Osteoblast (primary cell): ENCODE measurements at regions not wholly inside any gene's neighbourhood (a gene's known extent, or its start where the extent isn't known, plus 50 kb on each side); places are given as distances from the start of the nearest gene placed in this dataset.

Source experiments
- DNase-seq: peaks from one replicate; pipeline ENCODE4 v3.0.0; 2011; ENCODE audit warnings: low spot score, mixed read lengths; ENCODE audit not compliant: insufficient read length; ENCODE audit errors: missing footprints
- H2AFZ ChIP-seq: 2 replicates; pipeline ENCODE4 v1.6.0; 2011; ENCODE audit warnings: mild to moderate bottlenecking, low read length
- H3K27ac ChIP-seq: 2 replicates; pipeline ENCODE4 v1.5.1; 2011; ENCODE audit warnings: mild to moderate bottlenecking, low read depth, low read length, moderate library complexity
- H3K27me3 ChIP-seq: 2 replicates; pipeline ENCODE4 v1.6.0; 2012; ENCODE audit warnings: mild to moderate bottlenecking, control low read depth, inconsistent platforms, low read length, moderate library complexity; ENCODE audit not compliant: insufficient read depth
- H3K36me3 ChIP-seq: 2 replicates; pipeline ENCODE4 v1.5.1; 2011; ENCODE audit warnings: mild to moderate bottlenecking, low read length, control low read depth, moderate library complexity; ENCODE audit not compliant: insufficient read depth
- H3K4me1 ChIP-seq: 2 replicates; pipeline ENCODE4 v1.5.1; 2011; ENCODE audit warnings: mild to moderate bottlenecking, low read length, control low read depth, moderate library complexity; ENCODE audit not compliant: insufficient read depth
- H3K4me2 ChIP-seq: 2 replicates; pipeline ENCODE4 v1.6.0; 2011; ENCODE audit warnings: mild to moderate bottlenecking, low read length; ENCODE audit not compliant: insufficient read depth
- H3K4me3 ChIP-seq: fragments of 200-600 bp; sonication (generic); 3 replicates; pipeline ENCODE4 v1.5.1; 2012; ENCODE audit warnings: mild to moderate bottlenecking, low read length, inconsistent platforms; ENCODE audit not compliant: insufficient read depth
- H3K79me2 ChIP-seq: 2 replicates; pipeline ENCODE4 v1.6.0; 2012; ENCODE audit warnings: mild to moderate bottlenecking, low read length, control low read depth, inconsistent platforms; ENCODE audit not compliant: insufficient read depth
- H3K9me3 ChIP-seq: 2 replicates; pipeline ENCODE4 v1.5.1; 2011; ENCODE audit warnings: low read depth, low read length, control low read depth
- H4K20me1 ChIP-seq: 2 replicates; pipeline ENCODE4 v1.6.0; 2012; ENCODE audit warnings: mild to moderate bottlenecking, low read length, control low read depth; ENCODE audit not compliant: insufficient read depth
- TF ChIP-seq, protein P1 (sequence below): IDR thresholded peaks from 2 replicates; pipeline ENCODE4 v1.5.1; 2011; ENCODE audit warnings: mild to moderate bottlenecking, low read depth, low read length, moderate library complexity; ENCODE audit errors: extremely low read depth

DNA sequence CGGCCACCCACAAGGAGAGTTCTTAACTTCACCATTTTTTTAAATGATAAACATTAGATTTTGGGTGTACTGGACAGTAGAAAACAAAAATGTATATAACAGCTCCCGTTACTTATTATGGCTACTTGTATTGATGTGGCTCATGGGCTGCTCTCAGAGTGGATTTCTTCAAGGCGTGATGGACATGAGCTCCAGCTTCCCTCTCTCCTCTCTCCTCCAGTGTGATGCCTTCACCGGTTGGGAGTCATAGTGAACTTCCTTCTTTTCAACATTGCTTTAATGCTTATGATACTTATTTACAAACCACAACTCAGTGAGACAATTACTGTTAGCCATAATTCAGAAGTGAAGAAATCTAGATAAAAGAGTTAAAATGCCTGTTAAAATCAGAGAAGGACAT lies 515.2 kb downstream of the RNF144A start:
- no peaks in the 10 kb centered on the region for H3K79me2 ChIP-seq
- H3K4me1 ChIP-seq, result no peaks in the 10 kb centered on the region
- no peak overlapping the region for H2AFZ ChIP-seq
- H3K4me3 ChIP-seq, result no peak overlapping the region
- H3K36me3 ChIP-seq, result no peaks in the 10 kb centered on the region
- no peaks in the 10 kb centered on the region for H3K9me3 ChIP-seq
- DNase-seq, result no peak
- TF ChIP-seq, protein P1, sequence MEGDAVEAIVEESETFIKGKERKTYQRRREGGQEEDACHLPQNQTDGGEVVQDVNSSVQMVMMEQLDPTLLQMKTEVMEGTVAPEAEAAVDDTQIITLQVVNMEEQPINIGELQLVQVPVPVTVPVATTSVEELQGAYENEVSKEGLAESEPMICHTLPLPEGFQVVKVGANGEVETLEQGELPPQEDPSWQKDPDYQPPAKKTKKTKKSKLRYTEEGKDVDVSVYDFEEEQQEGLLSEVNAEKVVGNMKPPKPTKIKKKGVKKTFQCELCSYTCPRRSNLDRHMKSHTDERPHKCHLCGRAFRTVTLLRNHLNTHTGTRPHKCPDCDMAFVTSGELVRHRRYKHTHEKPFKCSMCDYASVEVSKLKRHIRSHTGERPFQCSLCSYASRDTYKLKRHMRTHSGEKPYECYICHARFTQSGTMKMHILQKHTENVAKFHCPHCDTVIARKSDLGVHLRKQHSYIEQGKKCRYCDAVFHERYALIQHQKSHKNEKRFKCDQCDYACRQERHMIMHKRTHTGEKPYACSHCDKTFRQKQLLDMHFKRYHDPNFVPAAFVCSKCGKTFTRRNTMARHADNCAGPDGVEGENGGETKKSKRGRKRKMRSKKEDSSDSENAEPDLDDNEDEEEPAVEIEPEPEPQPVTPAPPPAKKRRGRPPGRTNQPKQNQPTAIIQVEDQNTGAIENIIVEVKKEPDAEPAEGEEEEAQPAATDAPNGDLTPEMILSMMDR, result no peak
- H4K20me1 ChIP-seq, result no peaks in the 10 kb centered on the region
- H3K27me3 ChIP-seq, result peaks cover 7% of the 10 kb centered on the region
- no peak overlapping the region for H3K27ac ChIP-seq
- H3K4me2 ChIP-seq, result no peak overlapping the region

DNA sequence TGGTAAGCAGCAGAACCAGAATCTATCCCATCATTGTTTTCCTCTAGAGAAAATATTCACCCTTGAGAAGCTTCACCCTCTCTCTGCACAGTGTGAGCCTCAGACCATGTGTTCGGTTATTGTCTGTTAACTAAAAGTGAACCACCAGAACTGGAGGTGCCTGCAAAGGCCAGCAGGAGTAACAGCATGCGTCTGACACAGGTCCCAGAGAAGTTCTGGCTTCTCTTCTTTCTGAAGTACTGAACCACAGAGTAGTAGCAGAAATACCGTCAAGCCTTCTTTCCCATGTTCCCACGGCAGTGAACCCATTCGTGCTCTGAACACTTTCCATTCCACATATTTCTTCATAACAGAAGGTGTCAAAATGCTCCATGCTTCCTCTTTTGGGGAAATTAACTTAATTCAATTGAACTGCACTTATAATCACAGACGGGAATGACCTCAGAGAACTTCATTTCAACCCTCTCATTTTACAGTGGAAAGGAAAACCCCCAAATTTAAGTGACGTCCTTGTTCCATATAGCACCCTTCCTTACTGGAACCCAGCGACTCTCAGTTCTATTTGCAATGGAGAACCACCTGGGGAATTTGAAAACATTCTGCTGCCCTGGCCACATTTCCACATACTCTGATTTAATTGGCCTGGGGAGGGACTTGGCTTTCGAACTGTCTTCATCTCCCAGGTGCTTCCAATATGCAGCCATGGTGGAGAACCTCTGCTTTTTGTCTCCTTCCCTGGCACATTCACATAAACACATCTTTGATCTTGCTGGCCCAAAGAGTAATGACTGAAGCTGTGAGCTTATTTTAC lies 519.1 kb downstream of the RNF144A start:
- Histone ChIP-seq H3K4me1 (no peaks in the 10 kb centered on the region), H4K20me1 (no peaks in the 10 kb centered on the region), H2AFZ (no peak overlapping the region), H3K36me3 (no peaks in the 10 kb centered on the region), H3K4me2 (no peak overlapping the region), H3K27ac (no peak overlapping the region), H3K4me3 (no peak overlapping the region), H3K9me3 (no peaks in the 10 kb centered on the region), H3K79me2 (no peaks in the 10 kb centered on the region), H3K27me3 (no peaks in the 10 kb centered on the region)
- DNase-seq, result no peak
- TF ChIP-seq, protein P1, result no peak

DNA sequence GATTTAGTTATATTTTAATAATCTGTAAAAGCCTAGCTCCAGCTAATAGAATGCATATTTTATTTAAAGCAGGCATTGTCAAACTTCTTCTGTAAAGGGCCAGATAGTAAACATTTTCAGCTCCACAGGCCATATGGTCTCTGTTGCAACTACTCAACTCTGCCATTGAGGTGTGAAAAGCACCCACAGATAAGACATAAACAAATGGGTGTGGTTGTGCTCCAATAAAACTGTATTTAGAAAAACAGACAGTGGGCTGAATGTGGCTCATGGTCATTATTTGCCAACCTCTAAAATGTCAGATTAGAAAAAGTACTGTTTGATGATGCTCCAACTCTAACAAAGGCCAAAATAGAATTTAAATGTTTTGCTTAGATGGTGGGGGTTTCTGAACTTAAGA lies 519.9 kb downstream of the RNF144A start:
- no peak for DNase-seq
- TF ChIP-seq, protein P1, result no peak
- no peaks in the 10 kb centered on the region for H3K9me3 ChIP-seq
- no peaks in the 10 kb centered on the region for H3K27me3 ChIP-seq
- no peaks in the 10 kb centered on the region for H4K20me1 ChIP-seq
- no peak overlapping the region for H3K27ac ChIP-seq
- no peak overlapping the region for H2AFZ ChIP-seq
- no peaks in the 10 kb centered on the region for H3K79me2 ChIP-seq
- no peak overlapping the region for H3K4me3 ChIP-seq
- no peak overlapping the region for H3K4me2 ChIP-seq
- H3K36me3 ChIP-seq, result no peaks in the 10 kb centered on the region
- no peaks in the 10 kb centered on the region for H3K4me1 ChIP-seq

DNA sequence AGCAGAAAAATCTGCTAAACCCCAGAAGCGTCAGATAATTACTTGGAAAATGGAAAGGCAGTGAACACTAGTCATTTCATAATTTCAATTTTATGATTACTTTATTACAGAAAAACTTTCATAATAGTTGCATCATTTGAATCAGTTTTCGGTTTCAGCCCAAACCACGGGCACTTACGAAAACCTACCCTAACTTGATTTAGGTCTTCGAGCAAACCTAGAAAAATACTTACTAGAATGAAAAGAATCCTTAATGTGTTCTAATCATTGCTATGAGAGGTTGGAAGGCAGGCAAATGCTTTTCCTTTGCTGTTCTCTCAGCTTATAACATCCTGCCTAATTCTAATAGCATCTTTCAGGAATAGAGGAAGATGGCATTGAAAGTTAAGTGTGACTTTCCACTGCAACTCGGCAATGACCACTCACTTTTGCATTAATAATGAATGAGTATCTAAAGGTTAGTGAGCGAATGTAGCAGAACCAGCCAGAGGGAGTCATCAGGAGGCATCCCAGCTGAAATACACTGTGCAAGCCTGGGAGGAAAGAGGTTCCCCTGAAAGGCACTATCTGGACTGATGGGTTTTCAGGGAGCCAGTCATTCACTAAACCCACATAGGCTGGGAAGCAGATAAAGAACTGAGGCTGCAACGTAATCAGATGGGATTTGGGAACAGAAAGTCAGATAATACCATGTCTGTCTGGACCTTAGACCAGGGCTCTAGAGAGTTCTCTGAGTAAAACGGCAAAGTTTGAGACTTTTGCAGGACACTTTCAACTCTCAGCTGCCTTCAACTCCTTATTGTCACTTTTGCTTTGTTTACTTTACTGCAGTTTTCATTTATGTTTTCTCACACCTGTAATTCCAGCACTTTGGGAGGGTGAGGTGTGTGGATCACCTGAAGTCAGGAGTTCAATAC lies 520.8 kb downstream of the RNF144A start:
- H3K27me3 ChIP-seq, result no peaks in the 10 kb centered on the region
- H3K4me3 ChIP-seq, result no peak overlapping the region
- no peaks in the 10 kb centered on the region for H4K20me1 ChIP-seq
- no peaks in the 10 kb centered on the region for H3K79me2 ChIP-seq
- no peaks in the 10 kb centered on the region for H3K4me1 ChIP-seq
- no peak for DNase-seq
- H3K27ac ChIP-seq, result no peak overlapping the region
- no peak overlapping the region for H3K4me2 ChIP-seq
- no peak overlapping the region for H2AFZ ChIP-seq
- TF ChIP-seq, protein P1, result no peak
- H3K36me3 ChIP-seq, result no peaks in the 10 kb centered on the region
- H3K9me3 ChIP-seq, result no peaks in the 10 kb centered on the region
